HCT116 (cell line): ENCODE measurements at regions not wholly inside any gene's neighbourhood (a gene's known extent, or its start where the extent isn't known, plus 50 kb on each side); places are given as distances from the start of the nearest gene placed in this dataset.

ENCODE experiments used
- ATAC-seq: fragments of 200-7000 bp; cut with Tn5 transposase; 2 replicates; pipeline ENCODE4 v1.9.1; 2020; ENCODE audit warnings: mild to moderate bottlenecking, moderate library complexity
- BruUV-seq: library from RNA; stranded (reverse); fragments of 400-500 nt; replicated peaks from 2 replicates; lab custom pipeline; 2021; lab: Mats Ljungman, UMichigan
- CTCF ChIA-PET: fragments of 300-600 bp; sonication (Branson Sonifier 250); formaldehyde crosslinking; loops from one replicate; lab custom pipeline; 2021; ENCODE audit warnings: antibody characterized with exemption; lab: Charles Lee
- POLR2A ChIA-PET: fragments of 300-600, 350-600 bp; sonication (Branson Sonifier 250); formaldehyde crosslinking; loops from one replicate; lab custom pipeline; 2021; ENCODE audit warnings: antibody characterized with exemption; lab: Charles Lee
- RAD21 ChIA-PET, 2 experiments: fragments of 300-600 bp; sonication (Branson Sonifier 250); formaldehyde crosslinking; loops; one replicate each; lab custom pipeline; 2023; ENCODE audit warnings: low total read pairs in 2 of 2; ENCODE audit not compliant: uncharacterized antibody in 2 of 2, unreplicated experiment in 2 of 2, low non-redundant PET in 1 of 2; lab: Charles Lee
- DNase-seq: peaks from one replicate; pipeline ENCODE4 v3.0.0-alpha.2; 2010; ENCODE audit warnings: low read depth, low spot score
- H2AFZ ChIP-seq: fragments of 200-600 bp; shearing (Covaris generic), sonication (generic); 2 replicates; pipeline ENCODE4 v1.6.1; 2017; ENCODE audit warnings: low read depth, mixed run types, mixed read lengths, antibody characterized with exemption, low read length; ENCODE audit not compliant: poor library complexity, severe bottlenecking
- H3K27ac ChIP-seq: 2 replicates; pipeline ENCODE4 v1.5.1; 2012; ENCODE audit warnings: low read depth, low read length
- H3K27me3 ChIP-seq: fragments of 200-600 bp; sonication (generic); 2 replicates; pipeline ENCODE4 v1.6.1; 2016; ENCODE audit warnings: mixed run types, low read length, mixed read lengths; ENCODE audit not compliant: insufficient read depth
- H3K36me3 ChIP-seq, 2 experiments: fragments of 200-500 bp in 1 of 2; fragments of 200-600 bp in 1 of 2; sonication (Bioruptor generic) in 1 of 2; sonication (generic) in 1 of 2; 2 replicates each; pipeline versions ENCODE4 v1.5.1 to v1.6.1; 2014 to 2016; ENCODE audit warnings: low read length in 2 of 2, inconsistent platforms in 1 of 2, mixed read lengths in 1 of 2, mixed run types in 1 of 2; ENCODE audit not compliant: insufficient read depth in 2 of 2, control insufficient read depth in 1 of 2
- H3K4me1 ChIP-seq, 2 experiments: fragments of 200-600 bp in 1 of 2; sonication (generic) in 1 of 2; 2 replicates each; pipeline versions ENCODE4 v1.5.1 to v1.6.1; 2012 to 2017; ENCODE audit warnings: low read length in 2 of 2, inconsistent platforms in 1 of 2, mild to moderate bottlenecking in 1 of 2, mixed read lengths in 1 of 2, mixed run types in 1 of 2, moderate library complexity in 1 of 2; ENCODE audit not compliant: insufficient read depth in 2 of 2, control insufficient read depth in 1 of 2
- H3K4me2 ChIP-seq: fragments of 200-600 bp; sonication (generic); 2 replicates; pipeline ENCODE4 v1.6.1; 2017; ENCODE audit warnings: mixed run types, low read length, mixed read lengths
- H3K4me3 ChIP-seq, 2 experiments: fragments of 200-600 bp in 1 of 2; sonication (generic) in 1 of 2; replicated peaks in 1 of 2; 2 replicates each; pipeline ENCODE4 v1.5.1; 2011 to 2016; ENCODE audit warnings: low read length in 2 of 2, control low read depth in 1 of 2, low read depth in 1 of 2, mild to moderate bottlenecking in 1 of 2, mixed read lengths in 1 of 2, mixed run types in 1 of 2
- H3K79me2 ChIP-seq: fragments of 200-600 bp; sonication (generic); 2 replicates; pipeline ENCODE4 v1.6.1; 2017; ENCODE audit warnings: mild to moderate bottlenecking, mixed run types, low read length, moderate library complexity, mixed read lengths; ENCODE audit not compliant: insufficient read depth
- H3K9ac ChIP-seq: fragments of 200-600 bp; sonication (generic); 2 replicates; pipeline ENCODE4 v1.6.1; 2016; ENCODE audit warnings: low read length, mixed read lengths
- H3K9me2 ChIP-seq: fragments of 200-600 bp; sonication (generic), shearing (Covaris generic); 2 replicates; pipeline ENCODE4 v1.6.1; 2017; ENCODE audit warnings: mixed run types, mild to moderate bottlenecking, moderate library complexity; ENCODE audit not compliant: insufficient read depth
- H3K9me3 ChIP-seq, 2 experiments: fragments of 200-500 bp in 1 of 2; fragments of 200-600 bp in 1 of 2; sonication (Bioruptor generic) in 1 of 2; sonication (generic) in 1 of 2; 2 replicates each; pipeline ENCODE4 v1.6.1; 2014 to 2017; ENCODE audit warnings: low read length in 2 of 2, mixed read lengths in 2 of 2, inconsistent platforms in 1 of 2, low read depth in 1 of 2, mild to moderate bottlenecking in 1 of 2, mixed run types in 1 of 2, moderate library complexity in 1 of 2; ENCODE audit not compliant: control insufficient read depth in 1 of 2, insufficient read depth in 1 of 2
- H4K20me1 ChIP-seq: fragments of 200-600 bp; sonication (generic), shearing (Covaris generic); 2 replicates; pipeline ENCODE4 v1.6.1; 2017; ENCODE audit warnings: mixed run types, mild to moderate bottlenecking, moderate library complexity; ENCODE audit not compliant: insufficient read depth
- ATF3 ChIP-seq: IDR thresholded peaks from 2 replicates; pipeline ENCODE4 v1.6.1; 2012
- CBX3 ChIP-seq: IDR thresholded peaks from 2 replicates; pipeline ENCODE4 v1.6.1; 2012; ENCODE audit warnings: low read depth
- CEBPB ChIP-seq: IDR thresholded peaks from 2 replicates; pipeline ENCODE4 v1.6.1; 2012; ENCODE audit warnings: low read depth
- CTCF ChIP-seq, 3 experiments: fragments of 200-600 bp in 1 of 3; sonication (generic) in 1 of 3; IDR thresholded peaks in 2 of 3; conservative IDR thresholded peaks in 1 of 3; 2 replicates each; pipeline ENCODE4 v1.5.1; 2012 to 2017; ENCODE audit warnings: low read depth in 2 of 3, low read length in 2 of 3, antibody characterized with exemption in 1 of 3, borderline replicate concordance in 1 of 3, control low read depth in 1 of 3, mild to moderate bottlenecking in 1 of 3, mixed read lengths in 1 of 3, mixed run types in 1 of 3, moderate library complexity in 1 of 3; ENCODE audit not compliant: insufficient read depth in 1 of 3
- EGR1 ChIP-seq: IDR thresholded peaks from 2 replicates; pipeline ENCODE4 v1.6.1; 2012; ENCODE audit warnings: low read depth
- ELF1 ChIP-seq: IDR thresholded peaks from 2 replicates; pipeline ENCODE4 v1.6.1; 2012; ENCODE audit warnings: low read depth, borderline replicate concordance
- EZH2 ChIP-seq: fragments of 200-600 bp; sonication (generic); IDR thresholded peaks from 2 replicates; pipeline ENCODE4 v1.6.1; 2017; ENCODE audit warnings: antibody characterized with exemption, mixed run types
- EZH2phosphoT487 ChIP-seq: fragments of 200-600 bp; IDR thresholded peaks from 2 replicates; pipeline ENCODE4 v1.6.1; 2018; ENCODE audit warnings: antibody characterized with exemption, borderline replicate concordance
- FOSL1 ChIP-seq: IDR thresholded peaks from 2 replicates; pipeline ENCODE4 v1.6.1; 2012; ENCODE audit warnings: low read depth
- JUND ChIP-seq: IDR thresholded peaks from 2 replicates; pipeline ENCODE4 v1.6.1; 2012
- MAX ChIP-seq: IDR thresholded peaks from 2 replicates; pipeline ENCODE4 v1.6.1; 2012
- POLR2A ChIP-seq: IDR thresholded peaks from 2 replicates; pipeline ENCODE4 v1.7.0; 2011; ENCODE audit warnings: borderline replicate concordance; ENCODE audit not compliant: insufficient read depth, insufficient read length; ENCODE audit errors: extremely low read depth
- POLR2AphosphoS5 ChIP-seq: IDR thresholded peaks from 2 replicates; pipeline ENCODE4 v1.6.1; 2011; ENCODE audit warnings: mild to moderate bottlenecking, low read depth, low read length, moderate library complexity
- REST ChIP-seq: IDR thresholded peaks from 2 replicates; pipeline ENCODE4 v1.6.1; 2012; ENCODE audit warnings: low read depth
- SIN3A ChIP-seq: IDR thresholded peaks from 2 replicates; pipeline ENCODE4 v1.6.1; 2012; ENCODE audit warnings: low read depth
- SP1 ChIP-seq: IDR thresholded peaks from 2 replicates; pipeline ENCODE4 v1.6.1; 2012; ENCODE audit warnings: low read depth
- TCF7L2 ChIP-seq: IDR thresholded peaks from 2 replicates; pipeline ENCODE4 v1.7.0; 2011; ENCODE audit warnings: borderline replicate concordance, inconsistent platforms; ENCODE audit not compliant: insufficient read depth, insufficient read length; ENCODE audit errors: extremely low read depth
- YY1 ChIP-seq: IDR thresholded peaks from 2 replicates; pipeline ENCODE4 v1.6.1; 2011; ENCODE audit warnings: low read length, low read depth, moderate library complexity, mild to moderate bottlenecking; ENCODE audit not compliant: insufficient replicate concordance; ENCODE audit errors: extremely low read depth
- ZBTB33 ChIP-seq: IDR thresholded peaks from 2 replicates; pipeline ENCODE4 v1.6.1; 2011; ENCODE audit warnings: mild to moderate bottlenecking, low read length, moderate library complexity; ENCODE audit not compliant: insufficient replicate concordance; ENCODE audit errors: extremely low read depth
- ZNF274 ChIP-seq: fragments of 200-500 bp; sonication (Bioruptor generic); IDR thresholded peaks from 2 replicates; pipeline ENCODE4 v1.6.1; 2014; ENCODE audit warnings: mild to moderate bottlenecking, low read depth, low read length, inconsistent platforms
- intact Hi-C: fragments of 100-400 bp; cut with micrococcal nuclease; formaldehyde crosslinking; loops from 2 replicates; pipeline ENCODE4 v1.10.0; 2022

- Histone ChIP-seq H3K4me3 (no peak overlapping the region), H3K9me2 (no peaks in the 10 kb centered on the region), H3K27me3 (no peaks in the 10 kb centered on the region), H3K9ac (no peak overlapping the region), H3K27ac (no peak overlapping the region), H3K9me3 (no peaks in the 10 kb centered on the region), H3K4me1 (peaks cover 3 to 7% of the 10 kb centered on the region in 2 experiments; a peak in 2 of 4 replicates), H2AFZ (no peak overlapping the region), H3K4me2 (no peak overlapping the region), H3K36me3 (no peaks in the 10 kb centered on the region), H3K79me2 (no peaks in the 10 kb centered on the region), H4K20me1 (no peaks in the 10 kb centered on the region)
- ChIA-PET POLR2A (no interaction called here), RAD21 (no interaction called here), CTCF (no interaction called here)
- no peak for DNase-seq
- intact Hi-C loops = no loop called here
- BruUV-seq = no TSS peak
- TF ChIP-seq ELF1 (no peak), EGR1 (no peak), YY1 (no peak), POLR2A (no peak), MAX (no peak), POLR2AphosphoS5 (no peak), ZBTB33 (no peak), ATF3 (no peak), ZNF274 (no peak), FOSL1 (no peak), CTCF (IDR thresholded peaks at IDR 0.05 in 2 of 3, conservative IDR thresholded peaks at IDR 0.05 in 1 of 3; ENCODE audit: borderline replicate concordance in 1 of 3, insufficient read depth in 1 of 3, low read depth in 2 of 3, low read length in 2 of 3) (no peak), JUND (no peak), SP1 (no peak), SIN3A (no peak), REST (no peak), CEBPB (no peak), CBX3 (no peak), EZH2 (no peak), EZH2phosphoT487 (no peak), TCF7L2 (no peak)
- ATAC-seq = no peak
Observed at GRCh38 chr9:134501761-134502265, 139.8 kb upstream of the COL5A1 start.
